ENCODE measurements at regions not wholly inside any gene's neighbourhood (a gene's known extent, or its start where the extent isn't known, plus 50 kb on each side); places are given as distances from the start of the nearest gene placed in this dataset.

GRCh38 chr15:94925680-94926079 is 694.3 kb downstream of the MCTP2 start:
- TF ChIP-seq CTCF (IDR thresholded peaks at IDR 0.05; ENCODE audit: insufficient read depth, low read length): no peak
- no peak for TF ChIP-seq SPI1 (IDR thresholded peaks at IDR 0.05; ENCODE audit: borderline replicate concordance, low read depth)
